ENCODE measurements at regions not wholly inside any gene's neighbourhood (a gene's known extent, or its start where the extent isn't known, plus 50 kb on each side); places are given as distances from the start of the nearest gene placed in this dataset.
"Not testable (repeated sequence)": the region's sequence is repeated elsewhere in the genome, so short reads cannot be mapped to it uniquely, and the experiment has no call there.

GRCh38 chr14:106745016-106745767 is 1218.8 kb downstream of the TMEM121 start:
- H3K27me3 Mint-ChIP-seq (ENCODE audit: low read depth, poor library complexity); DNase-seq: not testable (repeated sequence)

DNA sequence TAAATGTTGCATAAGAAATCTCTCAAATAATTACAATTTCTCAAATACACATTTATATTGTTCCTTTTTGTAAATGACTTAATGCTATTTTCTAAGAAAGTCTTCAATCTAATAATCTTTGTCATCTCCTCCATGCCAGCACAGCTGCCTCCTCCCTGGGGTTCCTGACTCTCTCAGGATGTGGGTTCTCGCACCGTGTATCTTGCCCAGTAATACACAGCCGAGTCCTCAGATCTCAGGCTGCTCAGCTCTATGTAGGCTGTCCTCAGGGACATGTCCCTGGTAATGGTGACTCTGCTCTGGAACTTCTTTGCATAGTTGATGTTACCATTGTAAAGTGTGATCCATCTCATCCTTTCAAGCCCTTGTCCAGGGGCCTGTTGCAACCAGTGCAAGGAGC is 1223.7 kb downstream of the TMEM121 start:
- DNase-seq; H3K36me3 Mint-ChIP-seq (ENCODE audit: low read depth); H3K27ac Mint-ChIP-seq; H3K4me1 Mint-ChIP-seq; H3K27me3 Mint-ChIP-seq (ENCODE audit: low read depth, poor library complexity); H3K9me3 Mint-ChIP-seq; H3K4me3 Mint-ChIP-seq: not testable (repeated sequence)

More at GRCh38 chr14:106745016-106745767, 1218.8 kb downstream of the TMEM121 start:
- H3K4me3 Mint-ChIP-seq; H3K9me3 Mint-ChIP-seq; H3K27ac Mint-ChIP-seq; H3K4me1 Mint-ChIP-seq; H3K36me3 Mint-ChIP-seq (ENCODE audit: low read depth): not testable (repeated sequence)

DNA sequence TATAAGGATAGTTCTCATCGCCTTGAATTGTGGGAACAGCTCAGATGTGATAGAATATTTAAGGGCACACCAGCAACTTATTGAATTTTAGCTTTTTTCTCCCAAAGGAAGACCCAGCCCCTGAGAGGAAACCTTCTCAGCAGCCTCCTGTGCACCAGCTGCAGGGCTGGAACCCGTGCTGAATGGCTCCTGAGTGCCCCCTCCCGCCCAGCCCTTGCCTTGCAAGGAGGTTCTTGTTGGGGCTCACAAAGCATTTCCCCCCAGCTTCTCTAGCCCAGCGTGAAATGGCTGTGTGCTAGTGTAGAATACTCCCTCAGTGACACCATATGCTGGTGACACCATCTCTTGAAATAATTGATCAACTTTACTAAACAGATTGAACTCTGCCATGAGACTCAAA is 1227.4 kb downstream of the TMEM121 start:
- H3K27ac Mint-ChIP-seq; H3K36me3 Mint-ChIP-seq (ENCODE audit: low read depth); H3K4me3 Mint-ChIP-seq; H3K4me1 Mint-ChIP-seq; H3K9me3 Mint-ChIP-seq; DNase-seq; H3K27me3 Mint-ChIP-seq (ENCODE audit: low read depth, poor library complexity): not testable (repeated sequence)

DNA sequence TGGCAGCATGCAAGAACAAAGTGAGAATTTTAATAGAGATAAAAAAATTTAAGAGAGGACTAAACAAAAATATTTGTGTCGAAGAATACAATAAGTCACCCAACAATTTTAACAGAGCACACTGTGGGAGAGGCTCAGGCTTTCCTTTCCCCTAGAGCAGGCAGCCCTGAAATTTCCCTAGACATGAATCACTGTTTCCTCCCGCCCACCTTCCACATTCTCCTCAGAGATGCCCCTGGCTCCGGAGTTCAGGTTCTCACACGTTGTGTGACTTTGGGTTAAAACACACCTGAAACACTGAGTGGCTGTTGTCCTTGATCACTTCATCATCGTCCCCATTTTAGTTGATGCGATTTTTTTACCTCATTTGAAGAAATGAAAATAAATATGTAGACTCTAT is 1231.1 kb downstream of the TMEM121 start:
- not testable (repeated sequence) for H3K27me3 Mint-ChIP-seq (ENCODE audit: low read depth, poor library complexity); H3K4me1 Mint-ChIP-seq; H3K9me3 Mint-ChIP-seq; H3K27ac Mint-ChIP-seq; H3K36me3 Mint-ChIP-seq (ENCODE audit: low read depth); H3K4me3 Mint-ChIP-seq; DNase-seq

GRCh38 chr14:106761886-106762816 is 1235.8 kb downstream of the TMEM121 start:
- H3K27ac Mint-ChIP-seq; H3K27me3 Mint-ChIP-seq (ENCODE audit: low read depth, poor library complexity); H3K4me3 Mint-ChIP-seq; H3K4me1 Mint-ChIP-seq; H3K36me3 Mint-ChIP-seq (ENCODE audit: low read depth); DNase-seq: not testable (repeated sequence)
- H3K9me3 Mint-ChIP-seq: peaks cover 22% of the 10 kb centered on the region

- DNase-seq: not testable (repeated sequence)
Observed at GRCh38 chr14:106764968-106765369, 1238.6 kb downstream of the TMEM121 start.

GRCh38 chr14:106766145-106766544 is 1239.8 kb downstream of the TMEM121 start:
- no peak overlapping the region for H3K4me3 Mint-ChIP-seq
- H3K9me3 Mint-ChIP-seq: peaks cover 47% of the 10 kb centered on the region
- H3K36me3 Mint-ChIP-seq (ENCODE audit: low read depth): no peaks in the 10 kb centered on the region
- DNase-seq: no peak
- no peaks in the 10 kb centered on the region for H3K27me3 Mint-ChIP-seq (ENCODE audit: low read depth, poor library complexity)
- TF ChIP-seq, protein P1, sequence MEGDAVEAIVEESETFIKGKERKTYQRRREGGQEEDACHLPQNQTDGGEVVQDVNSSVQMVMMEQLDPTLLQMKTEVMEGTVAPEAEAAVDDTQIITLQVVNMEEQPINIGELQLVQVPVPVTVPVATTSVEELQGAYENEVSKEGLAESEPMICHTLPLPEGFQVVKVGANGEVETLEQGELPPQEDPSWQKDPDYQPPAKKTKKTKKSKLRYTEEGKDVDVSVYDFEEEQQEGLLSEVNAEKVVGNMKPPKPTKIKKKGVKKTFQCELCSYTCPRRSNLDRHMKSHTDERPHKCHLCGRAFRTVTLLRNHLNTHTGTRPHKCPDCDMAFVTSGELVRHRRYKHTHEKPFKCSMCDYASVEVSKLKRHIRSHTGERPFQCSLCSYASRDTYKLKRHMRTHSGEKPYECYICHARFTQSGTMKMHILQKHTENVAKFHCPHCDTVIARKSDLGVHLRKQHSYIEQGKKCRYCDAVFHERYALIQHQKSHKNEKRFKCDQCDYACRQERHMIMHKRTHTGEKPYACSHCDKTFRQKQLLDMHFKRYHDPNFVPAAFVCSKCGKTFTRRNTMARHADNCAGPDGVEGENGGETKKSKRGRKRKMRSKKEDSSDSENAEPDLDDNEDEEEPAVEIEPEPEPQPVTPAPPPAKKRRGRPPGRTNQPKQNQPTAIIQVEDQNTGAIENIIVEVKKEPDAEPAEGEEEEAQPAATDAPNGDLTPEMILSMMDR (IDR thresholded peaks at IDR 0.05): no peak
- no peak overlapping the region for H3K27ac Mint-ChIP-seq
- H3K4me1 Mint-ChIP-seq: no peaks in the 10 kb centered on the region

More at GRCh38 chr14:106764968-106765369, 1238.6 kb downstream of the TMEM121 start:
- not testable (repeated sequence) for H3K36me3 Mint-ChIP-seq (ENCODE audit: low read depth); H3K4me3 Mint-ChIP-seq; H3K4me1 Mint-ChIP-seq; H3K27me3 Mint-ChIP-seq (ENCODE audit: low read depth, poor library complexity); H3K27ac Mint-ChIP-seq
- H3K9me3 Mint-ChIP-seq: peaks cover 43% of the 10 kb centered on the region
- TF ChIP-seq, protein P1 (IDR thresholded peaks at IDR 0.05): peak; percentile 17

GRCh38 chr14:106766551-106767277 is 1240.3 kb downstream of the TMEM121 start:
- not testable (repeated sequence) for DNase-seq; H3K36me3 Mint-ChIP-seq (ENCODE audit: low read depth); H3K27ac Mint-ChIP-seq; H3K4me3 Mint-ChIP-seq; H3K4me1 Mint-ChIP-seq; H3K27me3 Mint-ChIP-seq (ENCODE audit: low read depth, poor library complexity)
- peaks cover 53% of the 10 kb centered on the region for H3K9me3 Mint-ChIP-seq

GRCh38 chr14:106768230-106768629 is 1241.8 kb downstream of the TMEM121 start:
- H3K27me3 Mint-ChIP-seq (ENCODE audit: low read depth, poor library complexity); H3K36me3 Mint-ChIP-seq (ENCODE audit: low read depth); H3K4me3 Mint-ChIP-seq; DNase-seq; H3K27ac Mint-ChIP-seq; H3K4me1 Mint-ChIP-seq: not testable (repeated sequence)
- H3K9me3 Mint-ChIP-seq: peaks cover 64% of the 10 kb centered on the region

DNA sequence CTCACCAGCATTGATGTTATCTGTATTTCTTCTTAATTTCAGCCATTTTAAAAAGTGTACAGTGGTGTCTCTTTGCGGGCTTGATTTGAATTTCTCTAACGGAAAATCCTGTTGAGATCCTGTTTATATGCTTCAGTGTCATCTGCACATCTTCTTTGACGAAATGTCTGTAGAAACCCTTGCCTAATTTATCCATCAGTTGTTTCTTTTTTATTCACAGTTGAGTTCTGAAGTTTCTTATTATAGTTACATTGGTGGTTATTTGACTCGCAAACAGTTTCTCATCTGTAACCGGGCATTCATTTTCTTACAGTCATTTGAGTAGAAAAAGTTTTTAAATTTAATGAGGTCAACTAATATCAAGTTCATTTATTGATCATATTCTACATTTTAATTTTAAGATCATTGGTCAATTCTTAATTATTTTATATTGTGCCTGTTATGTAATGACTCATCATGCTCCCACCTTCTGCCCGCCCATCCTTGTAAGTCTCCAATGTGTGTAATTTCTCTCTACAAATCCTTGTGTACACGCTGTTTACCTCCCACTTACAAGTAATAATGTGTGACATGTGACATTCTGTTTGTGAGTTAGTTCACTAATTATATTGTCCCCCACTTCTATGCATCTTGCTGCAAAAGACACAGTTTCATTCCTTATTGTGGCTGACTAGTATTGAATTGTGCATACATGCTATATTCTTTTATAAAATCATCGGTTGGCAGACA is 1242.8 kb downstream of the TMEM121 start:
- not testable (repeated sequence) for H3K4me3 Mint-ChIP-seq; H3K4me1 Mint-ChIP-seq; DNase-seq; H3K27ac Mint-ChIP-seq; H3K27me3 Mint-ChIP-seq (ENCODE audit: low read depth, poor library complexity); H3K36me3 Mint-ChIP-seq (ENCODE audit: low read depth)
- peaks cover 64% of the 10 kb centered on the region for H3K9me3 Mint-ChIP-seq

GRCh38 chr14:106770158-106770672 is 1243.8 kb downstream of the TMEM121 start:
- H3K9me3 Mint-ChIP-seq: peaks cover 70% of the 10 kb centered on the region
- H3K4me1 Mint-ChIP-seq; H3K27me3 Mint-ChIP-seq (ENCODE audit: low read depth, poor library complexity): not testable (repeated sequence)

More at GRCh38 chr14:106770158-106770672, 1243.8 kb downstream of the TMEM121 start:
- H3K36me3 Mint-ChIP-seq (ENCODE audit: low read depth); H3K27ac Mint-ChIP-seq; H3K4me3 Mint-ChIP-seq; DNase-seq: not testable (repeated sequence)
